MM.1S (cell line): ENCODE measurements at regions not wholly inside any gene's neighbourhood (a gene's known extent, or its start where the extent isn't known, plus 50 kb on each side); places are given as distances from the start of the nearest gene placed in this dataset.

Source experiments
- CTCF ChIP-seq: fragments of 300-600 bp; sonication (generic); IDR thresholded peaks from 2 replicates; pipeline ENCODE4 v1.5.1; 2016; ENCODE audit warnings: antibody characterized with exemption, low read length, mixed read lengths
- EZH2phosphoT487 ChIP-seq: fragments of 300-600 bp; sonication (generic); IDR thresholded peaks from 2 replicates; pipeline ENCODE4 v1.6.1; 2018; ENCODE audit warnings: antibody characterized with exemption, low read length

GRCh38 chr9:118985851-118986250, 383.4 kb downstream of the BRINP1 start:
- TF ChIP-seq CTCF (no peak), EZH2phosphoT487 (no peak)
